NCI-H2029 (cell line): ENCODE measurements at regions not wholly inside any gene's neighbourhood (a gene's known extent, or its start where the extent isn't known, plus 50 kb on each side); places are given as distances from the start of the nearest gene placed in this dataset.
A peak's percentile ranks its signal among the peaks of the same experiment; 100 is the strongest.
"Not testable (repeated sequence)": the region's sequence is repeated elsewhere in the genome, so short reads cannot be mapped to it uniquely, and the experiment has no call there.

ENCODE experiments used
- DNase-seq: peaks from one replicate; lab custom pipeline; 2025; lab: John Stamatoyannopoulos, UW

- DNase-seq: no peak
Observed at GRCh38 chr3:14252321-14253021, 73.9 kb downstream of the LSM3 start.

- no peak for DNase-seq
Observed at GRCh38 chr3:14253022-14253706, 74.5 kb downstream of the LSM3 start.

DNA sequence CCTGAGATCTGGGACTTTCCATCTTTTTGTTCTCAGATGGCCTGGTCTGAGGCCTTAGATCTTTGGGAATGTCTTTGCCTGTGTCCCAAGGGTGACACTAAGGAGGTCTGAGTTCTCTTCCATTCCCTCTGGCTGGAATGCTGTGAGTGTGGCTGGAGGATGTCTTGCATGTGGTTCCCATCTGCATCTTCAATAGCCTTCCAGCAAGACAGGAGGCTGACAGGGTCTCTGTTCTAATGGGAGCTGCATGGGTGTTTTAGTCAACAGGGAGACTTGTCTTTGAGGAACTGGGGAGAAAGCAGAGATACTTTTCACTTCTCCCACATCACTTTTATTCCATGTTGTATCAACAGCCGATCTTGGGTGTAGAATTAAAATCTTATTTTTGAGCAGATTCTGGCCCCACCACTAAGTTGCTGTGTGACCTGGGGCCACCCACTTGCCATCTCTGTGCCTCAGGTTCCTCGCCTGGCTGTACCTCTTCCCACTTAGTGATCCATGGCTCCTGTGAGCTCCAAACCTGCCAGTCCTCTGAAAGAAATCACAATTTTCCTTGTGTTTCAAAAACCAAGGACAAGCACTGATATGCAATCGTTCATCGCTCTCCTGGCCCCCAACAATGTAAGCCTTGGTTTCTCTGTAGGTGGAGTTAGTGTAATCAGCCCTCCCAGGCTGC, 75.2 kb downstream of the LSM3 start:
- DNase-seq: no peak

- DNase-seq: no peak
Observed at GRCh38 chr3:14254812-14255702, 76.4 kb downstream of the LSM3 start.

- no peak for DNase-seq
Observed at GRCh38 chr3:14256046-14256445, 77.4 kb downstream of the LSM3 start.

DNA sequence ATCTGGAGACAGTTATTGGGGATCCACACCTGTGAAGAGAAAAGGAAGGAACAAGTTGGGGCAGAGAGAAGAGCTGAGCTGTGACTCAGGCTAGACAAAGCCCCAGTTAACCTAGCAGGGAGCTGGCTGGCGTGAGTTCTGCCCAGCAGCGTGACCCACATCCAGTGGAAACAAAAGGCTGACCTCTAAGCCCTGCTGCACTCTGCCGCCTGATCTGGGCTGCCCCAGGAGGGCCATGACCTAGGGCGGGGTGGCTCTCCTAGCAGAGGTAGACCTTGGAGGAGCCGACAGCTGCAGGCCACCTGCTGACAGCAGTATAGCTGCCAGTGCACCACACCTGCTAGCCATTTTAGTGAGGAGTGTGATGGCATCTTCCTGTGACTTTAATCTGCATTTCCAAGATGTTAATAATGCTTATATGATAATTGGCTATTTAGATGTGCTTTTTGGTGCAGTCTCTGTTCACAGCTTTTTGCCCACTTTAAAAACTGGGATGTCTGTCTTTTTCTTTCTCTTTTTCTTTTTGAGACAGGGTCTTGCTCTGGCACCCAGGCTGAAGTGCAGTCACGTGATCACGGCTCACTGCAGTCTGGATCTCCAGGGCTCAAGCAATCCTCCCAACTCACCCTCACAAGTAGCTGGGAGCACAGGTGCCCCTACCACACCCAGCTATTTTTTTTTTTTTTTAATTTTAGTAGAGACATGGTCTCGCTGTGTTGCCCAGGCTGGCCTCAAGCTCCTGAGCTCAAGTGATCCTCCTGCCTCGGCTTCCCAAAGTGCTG, 78.1 kb downstream of the LSM3 start:
- no peak for DNase-seq

DNA sequence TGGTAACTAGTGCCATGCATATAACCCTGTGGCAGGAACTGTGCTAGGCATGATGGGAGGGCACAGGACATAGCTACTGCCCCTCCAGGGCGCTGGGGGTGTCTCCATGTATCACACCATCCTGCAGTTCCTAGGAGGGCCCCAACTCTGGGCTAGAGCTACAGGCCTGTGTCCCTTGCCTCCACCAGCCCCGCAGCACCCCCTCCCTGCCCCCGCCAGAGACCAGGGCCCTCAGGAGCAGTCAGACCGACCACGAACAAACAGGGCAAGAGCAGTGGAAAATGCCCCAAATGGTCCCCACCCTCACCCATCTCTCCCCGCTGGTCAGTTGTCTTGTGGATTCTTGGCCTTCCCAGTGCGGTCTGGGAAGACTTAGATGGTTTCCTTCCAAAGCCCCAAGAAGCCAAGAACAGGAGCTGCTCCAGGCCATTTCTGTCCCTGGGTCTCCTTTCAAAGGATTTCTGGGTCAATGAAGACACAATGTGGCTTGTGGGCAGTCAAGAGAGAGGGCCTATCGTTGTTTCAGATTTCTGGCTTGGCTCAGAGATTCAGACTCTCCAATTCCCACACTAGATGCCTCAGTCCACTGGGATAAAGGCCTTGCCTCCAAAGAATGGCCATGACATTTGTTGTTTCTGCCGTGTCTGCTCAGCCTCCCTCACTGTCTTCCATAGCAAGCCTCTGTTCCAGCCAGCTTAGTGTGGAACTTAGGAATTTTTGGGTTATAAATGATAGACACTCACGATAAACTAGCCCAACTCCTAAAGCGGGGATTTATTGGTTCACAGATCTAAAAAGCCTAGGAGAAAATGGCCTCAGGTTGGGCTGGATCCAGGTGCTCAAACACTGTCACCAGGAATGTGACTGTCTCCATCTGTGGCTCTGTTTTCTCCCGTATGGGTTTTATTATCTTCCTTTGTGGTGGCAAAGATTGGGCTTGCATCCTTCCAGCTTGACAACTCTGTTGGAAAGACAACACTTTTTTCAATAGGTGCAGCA, 80.6 kb downstream of the LSM3 start:
- DNase-seq: no peak

DNA sequence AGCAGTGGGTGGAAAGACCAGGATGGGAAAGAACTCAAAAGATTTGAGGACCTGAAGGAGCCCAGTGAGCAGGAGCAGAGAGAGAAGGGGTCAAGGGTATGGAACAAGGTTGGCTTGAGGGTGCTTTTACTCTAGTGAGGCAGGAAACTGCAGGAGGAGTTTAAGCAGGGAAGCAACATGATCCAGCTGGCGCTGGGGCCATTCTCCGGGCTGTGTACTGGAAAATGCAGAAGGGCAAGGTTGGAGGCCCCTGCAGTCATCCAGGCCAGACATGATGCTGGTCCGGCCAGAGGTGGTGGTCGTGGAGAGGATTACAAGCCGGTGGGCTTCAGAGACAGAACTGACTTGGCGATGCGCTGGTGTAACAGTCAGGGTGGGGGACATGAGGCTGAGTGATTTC, 81.8 kb downstream of the LSM3 start:
- DNase-seq: no peak

DNA sequence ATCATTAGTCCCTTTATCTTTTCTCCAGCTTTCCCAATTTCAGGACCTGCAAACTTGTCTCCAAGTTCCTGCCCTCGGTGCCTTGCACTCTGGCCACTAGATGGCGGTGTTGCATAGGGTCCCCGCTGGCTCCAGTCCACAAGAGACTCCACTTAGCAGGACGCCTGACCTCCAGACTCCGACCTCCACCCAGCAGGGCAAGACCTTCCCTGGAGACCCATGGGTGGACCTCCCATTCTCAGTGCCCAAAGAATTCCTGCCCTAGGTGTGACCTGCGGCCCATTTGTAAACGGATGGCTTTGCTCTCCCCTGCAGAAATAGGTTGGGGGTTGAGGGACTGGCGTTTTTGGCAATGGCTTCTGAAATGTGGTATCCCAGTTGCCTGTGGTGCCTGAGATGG, 82.6 kb downstream of the LSM3 start:
- DNase-seq: peak; percentile 64

GRCh38 chr3:14262212-14262611, 83.6 kb downstream of the LSM3 start:
- no peak for DNase-seq

- DNase-seq: no peak
Observed at GRCh38 chr3:14262867-14263266, 84.2 kb downstream of the LSM3 start.

GRCh38 chr3:14263317-14264005, 84.8 kb downstream of the LSM3 start:
- DNase-seq: no peak

- peak; percentile 97 for DNase-seq
Observed at GRCh38 chr3:14265246-14265962, 86.8 kb downstream of the LSM3 start.

DNA sequence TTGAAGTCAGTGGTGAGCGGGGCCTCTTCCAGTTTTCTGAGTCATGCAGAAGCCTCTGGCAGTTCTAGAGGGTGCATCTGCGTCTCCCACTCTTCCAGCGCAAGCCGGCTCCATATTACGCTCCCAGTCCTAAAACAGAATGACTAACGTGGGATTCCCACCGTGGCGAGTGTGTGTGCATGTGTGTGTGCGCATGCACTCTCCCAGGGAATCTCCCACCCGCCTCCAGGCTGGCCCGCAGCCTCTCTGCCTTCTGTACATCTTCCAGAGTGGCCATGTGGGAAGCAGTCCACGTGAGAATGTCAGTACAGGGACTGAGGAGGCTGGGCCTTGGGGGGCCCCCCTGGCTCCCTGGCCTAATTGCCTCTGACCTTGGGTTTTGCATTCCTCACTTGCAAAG, 87.7 kb downstream of the LSM3 start:
- DNase-seq: no peak

- DNase-seq: no peak
Observed at GRCh38 chr3:14267976-14268375, 89.4 kb downstream of the LSM3 start.

- DNase-seq: no peak
Observed at GRCh38 chr3:14268897-14269296, 90.3 kb downstream of the LSM3 start.

GRCh38 chr3:14272041-14272958, 93.7 kb downstream of the LSM3 start:
- not testable (repeated sequence) for DNase-seq
